HepG2 (cell line): ENCODE measurements at regions not wholly inside any gene's neighbourhood (a gene's known extent, or its start where the extent isn't known, plus 50 kb on each side); places are given as distances from the start of the nearest gene placed in this dataset.

Experiments used
- ATAC-seq: fragments of 200-7000 bp; cut with Tn5 transposase; 3 replicates; pipeline ENCODE4 v1.9.1; 2020; ENCODE audit warnings: mild to moderate bottlenecking, moderate library complexity
- BruUV-seq: library from RNA; stranded (reverse); fragments of 400-500 nt; replicated peaks from 2 replicates; lab custom pipeline; 2021; lab: Mats Ljungman, UMichigan
- CTCF ChIA-PET: fragments of 300-600 bp; formaldehyde crosslinking; extraction: SDS; loops from one replicate; lab custom pipeline; 2021; ENCODE audit warnings: low total read pairs, inconsistent platforms, low intra/inter-chr PET ratio; lab: Yijun Ruan, JAX
- POLR2A ChIA-PET: fragments of 350-600 bp; sonication (Branson Sonifier 250); formaldehyde crosslinking; loops from one replicate; lab custom pipeline; 2020; ENCODE audit warnings: antibody characterized with exemption, inconsistent platforms; lab: Yijun Ruan, JAX
- DNase-seq: peaks from one replicate; pipeline ENCODE4 v3.0.0-alpha.2; 2015; ENCODE audit warnings: low spot score
- FAIRE-seq: peaks from 3 replicates; lab custom pipeline; 2011; peaks lifted over from hg19 to GRCh38; lab: Jason Lieb, UNC
- H2AFZ ChIP-seq: one replicate; pipeline ENCODE4 v1.6.1; 2011; ENCODE audit warnings: low read length, inconsistent platforms
- H3K27ac ChIP-seq: fragments of 300-600 bp; 3 replicates; pipeline ENCODE4 v1.8.0; 2011; ENCODE audit warnings: mixed run types, mild to moderate bottlenecking, mixed read lengths, low read length, inconsistent platforms; ENCODE audit not compliant: insufficient read depth; ENCODE audit errors: extremely low read length
- H3K27me3 ChIP-seq, 2 experiments: fragments of 200-600 bp in 1 of 2; 2 replicates in 1 of 2; 3 replicates in 1 of 2; pipeline versions ENCODE4 v1.6.0 to v1.8.0; 2011; ENCODE audit warnings: low read length in 2 of 2, mild to moderate bottlenecking in 2 of 2, moderate library complexity in 2 of 2, inconsistent platforms in 1 of 2; ENCODE audit not compliant: insufficient read depth in 2 of 2, control insufficient read depth in 1 of 2
- H3K36me3 ChIP-seq, 2 experiments: fragments of 200-600 bp in 1 of 2; replicated peaks in 1 of 2; 2 replicates in 1 of 2; 3 replicates in 1 of 2; pipeline versions ENCODE4 v1.5.1 to v1.8.0; 2011; ENCODE audit warnings: low read length in 2 of 2, inconsistent platforms in 1 of 2; ENCODE audit not compliant: insufficient read depth in 2 of 2, control insufficient read depth in 1 of 2
- H3K4me1 ChIP-seq: 2 replicates; pipeline ENCODE4 v1.5.1; 2012; ENCODE audit warnings: low read length, inconsistent platforms; ENCODE audit not compliant: insufficient read depth
- H3K4me2 ChIP-seq: 2 replicates; pipeline ENCODE4 v1.6.0; 2011; ENCODE audit warnings: low read depth, low read length, inconsistent platforms
- H3K4me3 ChIP-seq, 3 experiments: fragments of 200-600 bp in 1 of 3; sonication (generic), shearing (Covaris generic) in 1 of 3; replicated peaks in 1 of 3; 2 replicates each; pipeline ENCODE4 v1.5.1; 2011 to 2016; ENCODE audit warnings: low read length in 3 of 3, inconsistent platforms in 2 of 3, low read depth in 2 of 3, mild to moderate bottlenecking in 2 of 3, control low read depth in 1 of 3, mixed read lengths in 1 of 3; ENCODE audit not compliant: insufficient read depth in 1 of 3
- H3K79me2 ChIP-seq: one replicate; pipeline ENCODE4 v1.6.1; 2011; ENCODE audit warnings: low read length, inconsistent platforms; ENCODE audit not compliant: insufficient read depth
- H3K9ac ChIP-seq: 2 replicates; pipeline ENCODE4 v1.6.0; 2011; ENCODE audit warnings: mild to moderate bottlenecking, low read depth, low read length, inconsistent platforms; ENCODE audit not compliant: insufficient read depth
- H3K9me3 ChIP-seq: 2 replicates; pipeline ENCODE4 v1.5.1; 2012; ENCODE audit warnings: mild to moderate bottlenecking, low read length
- H4K20me1 ChIP-seq: 2 replicates; pipeline ENCODE4 v1.6.0; 2011; ENCODE audit warnings: inconsistent platforms, mild to moderate bottlenecking, low read length, moderate library complexity; ENCODE audit not compliant: insufficient read depth
- HMGXB4 ChIP-seq, 2 experiments: sonication (generic) in 1 of 2; formaldehyde crosslinking in 1 of 2; IDR thresholded peaks; 2 replicates each; pipeline versions ENCODE4 v1.4.0 to v1.6.1; 2018 to 2020; ENCODE audit warnings: missing genetic modification reagents in 2 of 2, borderline replicate concordance in 1 of 2, low read depth in 1 of 2, mild to moderate bottlenecking in 1 of 2, missing biosample characterization in 1 of 2
- HOXA3 ChIP-seq: sonication (generic); formaldehyde crosslinking; IDR thresholded peaks from 2 replicates; pipeline ENCODE4 v1.5.0; 2020; ENCODE audit warnings: missing genetic modification reagents
- NKX3-1 ChIP-seq: sonication (generic); formaldehyde crosslinking; IDR thresholded peaks from 2 replicates; pipeline ENCODE4 v1.5.0; 2020; ENCODE audit warnings: missing genetic modification reagents
- NR0B2 ChIP-seq: sonication (generic); formaldehyde crosslinking; IDR thresholded peaks from 2 replicates; pipeline ENCODE4 v1.4.0; 2020; ENCODE audit warnings: mild to moderate bottlenecking, missing genetic modification reagents
- RCOR2 ChIP-seq: IDR thresholded peaks from 2 replicates; pipeline ENCODE4 v1.6.1; 2016; ENCODE audit warnings: missing biosample characterization, missing genetic modification reagents
- TEAD2 ChIP-seq: sonication (generic); formaldehyde crosslinking; IDR thresholded peaks from 2 replicates; pipeline ENCODE4 v1.9.0; 2021; ENCODE audit warnings: missing genetic modification reagents
- THAP7 ChIP-seq: sonication (generic); formaldehyde crosslinking; IDR thresholded peaks from 2 replicates; pipeline ENCODE4 v1.8.1; 2023; ENCODE audit warnings: mild to moderate bottlenecking, missing genetic modification reagents
- ZBTB26 ChIP-seq: IDR thresholded peaks from 2 replicates; pipeline ENCODE4 v1.6.1; 2016; ENCODE audit warnings: missing compliant biosample characterization, missing genetic modification reagents, borderline replicate concordance
- ZNF709 ChIP-seq: sonication (generic); formaldehyde crosslinking; IDR thresholded peaks from 2 replicates; pipeline ENCODE4 v1.5.0; 2020; ENCODE audit warnings: mild to moderate bottlenecking, missing genetic modification reagents
- ZNF749 ChIP-seq: sonication (generic); formaldehyde crosslinking; IDR thresholded peaks from 2 replicates; pipeline ENCODE4 v1.8.0; 2022; ENCODE audit warnings: mild to moderate bottlenecking, missing genetic modification reagents, moderate library complexity, borderline replicate concordance
- WGBS: methylation state at CpG from one replicate; pipeline ENCODE4 v1.1.6; 2017; ENCODE audit warnings: low lambda C conversion rate; 5-methylcytosine and 5-hydroxymethylcytosine counted together
- in situ Hi-C: cut with HindIII; loops from 2 replicates; pipeline ENCODE4 v1.10.0; 2017; ENCODE audit warnings: low pct_unique_long_range_greater_than_20kb; ENCODE audit not compliant: extremely low pct_ligation_motif_present
- intact Hi-C: fragments of 100-400 bp; cut with micrococcal nuclease; formaldehyde crosslinking; loops from one replicate; pipeline ENCODE4 v1.10.0; 2022; ENCODE audit not compliant: unreplicated experiment

- Histone ChIP-seq H3K27ac (no peak overlapping the region), H3K4me3 (no peak overlapping the region)
- intact Hi-C loops = no loop called here
- CTCF ChIA-PET = no interaction called here
- TF ChIP-seq ZBTB26 (CRISPR knock-in tag) (no peak), HMGXB4 (CRISPR knock-in tag; IDR thresholded peaks at IDR 0.05; ENCODE audit: borderline replicate concordance in 1 of 2, low read depth in 1 of 2) (no peak), ZNF749 (CRISPR knock-in tag) (no peak), NKX3-1 (CRISPR knock-in tag) (no peak), THAP7 (no peak), HOXA3 (CRISPR knock-in tag) (no peak), TEAD2 (CRISPR knock-in tag) (no peak), RCOR2 (CRISPR knock-in tag) (no peak), NR0B2 (no peak), ZNF709 (no peak)
- TF ChIP-seq, all 625 proteins: peak for 0
- ATAC-seq (no peak), FAIRE-seq (no peak), DNase-seq (no peak)
- no TSS peak for BruUV-seq
- no peaks in the 10 kb centered on the region for H3K36me3 ChIP-seq
- H2AFZ ChIP-seq = no peak overlapping the region
- in situ Hi-C loops = no loop called here
- WGBS = under 1% methylated on average over 4 of the region's 4 CpGs
- POLR2A ChIA-PET = no interaction called here
- H4K20me1 ChIP-seq = no peaks in the 10 kb centered on the region
- H3K27me3 ChIP-seq = no peaks in the 10 kb centered on the region
- 0 out of 2 replicates have a peak, but pooled peaks cover 7% of the 10 kb centered on the region for H3K9me3 ChIP-seq
- no peaks in the 10 kb centered on the region for H3K79me2 ChIP-seq
- no peak overlapping the region for H3K4me2 ChIP-seq
- H3K4me1 ChIP-seq = no peaks in the 10 kb centered on the region
- no peak overlapping the region for H3K9ac ChIP-seq
Observed at GRCh38 chr1:69502991-69503390, 64.7 kb upstream of the LRRC7 start.
